ENCODE measurements at regions not wholly inside any gene's neighbourhood (a gene's known extent, or its start where the extent isn't known, plus 50 kb on each side); places are given as distances from the start of the nearest gene placed in this dataset.
"Not testable (repeated sequence)": the region's sequence is repeated elsewhere in the genome, so short reads cannot be mapped to it uniquely, and the experiment has no call there.

DNA sequence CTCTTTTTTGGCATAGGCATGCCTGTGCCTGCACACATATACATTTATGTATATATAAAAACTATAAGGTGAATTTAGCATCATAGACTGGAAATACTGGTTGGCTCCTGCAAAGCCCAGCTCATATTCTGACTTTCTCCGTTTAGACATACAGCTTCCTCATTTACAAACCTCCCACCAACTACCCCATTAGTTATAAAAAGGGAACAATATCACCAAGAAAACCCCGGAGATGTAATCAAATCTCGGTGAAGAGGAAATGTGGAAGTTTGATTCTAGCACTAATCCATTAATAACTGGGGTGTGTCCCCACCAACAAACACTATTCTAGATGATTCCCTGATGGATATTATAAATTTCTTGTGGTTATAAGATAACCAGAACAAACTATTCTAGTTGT is 517.7 kb upstream of the TBL1XR1 start:
- no peak overlapping the region for H3K4me3 ChIP-seq (ENCODE audit: low read length)
- H3K9ac ChIP-seq (ENCODE audit: low read length), result no peak overlapping the region
- H3K27me3 ChIP-seq (ENCODE audit: insufficient read depth, low read depth, low read length), result no peaks in the 10 kb centered on the region
- H3K9me3 ChIP-seq (ENCODE audit: low read length), result no peaks in the 10 kb centered on the region
- H3F3A ChIP-seq (ENCODE audit: insufficient read depth, low read length, poor library complexity, severe bottlenecking), result no peaks in the 10 kb centered on the region
- H2AFZ ChIP-seq (ENCODE audit: low read depth, low read length), result no peak overlapping the region
- H3K27ac ChIP-seq (ENCODE audit: low read length), result no peak overlapping the region
- TF ChIP-seq EZH2 (IDR thresholded peaks at IDR 0.05; ENCODE audit: borderline replicate concordance, insufficient read depth, low read length, poor library complexity, severe bottlenecking) (no peak), POLR2AphosphoS5 (IDR thresholded peaks at IDR 0.05) (no peak), MXI1 (conservative IDR thresholded peaks at IDR 0.05; ENCODE audit: poor library complexity, severe bottlenecking) (no peak)
- no peaks in the 10 kb centered on the region for H3K79me2 ChIP-seq (replicated peaks; ENCODE audit: insufficient read depth, low read length)
- no peaks in the 10 kb centered on the region for H3K9me2 ChIP-seq (ENCODE audit: insufficient read depth, low read length)
- no peaks in the 10 kb centered on the region for H4K20me1 ChIP-seq (ENCODE audit: insufficient read depth)
- no peak overlapping the region for H3K4me2 ChIP-seq (ENCODE audit: low read length)
- H3K36me3 ChIP-seq (ENCODE audit: insufficient read depth, low read length), result no peaks in the 10 kb centered on the region

- H3K4me3 ChIP-seq (ENCODE audit: low read length), result no peak overlapping the region
- H3K79me2 ChIP-seq (replicated peaks; ENCODE audit: insufficient read depth, low read length), result no peaks in the 10 kb centered on the region
- no peak overlapping the region for H3K4me2 ChIP-seq (ENCODE audit: low read length)
- no peaks in the 10 kb centered on the region for H4K20me1 ChIP-seq (ENCODE audit: insufficient read depth)
- no peak overlapping the region for H3K27ac ChIP-seq (ENCODE audit: low read length)
- no peak overlapping the region for H3K9ac ChIP-seq (ENCODE audit: low read length)
- H2AFZ ChIP-seq (ENCODE audit: low read depth, low read length), result no peak overlapping the region
- no peaks in the 10 kb centered on the region for H3K36me3 ChIP-seq (ENCODE audit: insufficient read depth, low read length)
- TF ChIP-seq SMC3 (conservative IDR thresholded peaks at IDR 0.05; ENCODE audit: poor library complexity), result no peak
- no peak for TF ChIP-seq TAF1 (IDR thresholded peaks at IDR 0.05; ENCODE audit: low read depth)
- TF ChIP-seq RAD21 (conservative IDR thresholded peaks at IDR 0.05), result no peak
- TF ChIP-seq EZH2 (IDR thresholded peaks at IDR 0.05; ENCODE audit: borderline replicate concordance, insufficient read depth, low read length, poor library complexity, severe bottlenecking), result no peak
- no peak for TF ChIP-seq CTCF (IDR thresholded peaks at IDR 0.05; ENCODE audit: poor library complexity, severe bottlenecking)
- no peak for TF ChIP-seq POLR2AphosphoS5 (IDR thresholded peaks at IDR 0.05)
- TF ChIP-seq, protein P1, sequence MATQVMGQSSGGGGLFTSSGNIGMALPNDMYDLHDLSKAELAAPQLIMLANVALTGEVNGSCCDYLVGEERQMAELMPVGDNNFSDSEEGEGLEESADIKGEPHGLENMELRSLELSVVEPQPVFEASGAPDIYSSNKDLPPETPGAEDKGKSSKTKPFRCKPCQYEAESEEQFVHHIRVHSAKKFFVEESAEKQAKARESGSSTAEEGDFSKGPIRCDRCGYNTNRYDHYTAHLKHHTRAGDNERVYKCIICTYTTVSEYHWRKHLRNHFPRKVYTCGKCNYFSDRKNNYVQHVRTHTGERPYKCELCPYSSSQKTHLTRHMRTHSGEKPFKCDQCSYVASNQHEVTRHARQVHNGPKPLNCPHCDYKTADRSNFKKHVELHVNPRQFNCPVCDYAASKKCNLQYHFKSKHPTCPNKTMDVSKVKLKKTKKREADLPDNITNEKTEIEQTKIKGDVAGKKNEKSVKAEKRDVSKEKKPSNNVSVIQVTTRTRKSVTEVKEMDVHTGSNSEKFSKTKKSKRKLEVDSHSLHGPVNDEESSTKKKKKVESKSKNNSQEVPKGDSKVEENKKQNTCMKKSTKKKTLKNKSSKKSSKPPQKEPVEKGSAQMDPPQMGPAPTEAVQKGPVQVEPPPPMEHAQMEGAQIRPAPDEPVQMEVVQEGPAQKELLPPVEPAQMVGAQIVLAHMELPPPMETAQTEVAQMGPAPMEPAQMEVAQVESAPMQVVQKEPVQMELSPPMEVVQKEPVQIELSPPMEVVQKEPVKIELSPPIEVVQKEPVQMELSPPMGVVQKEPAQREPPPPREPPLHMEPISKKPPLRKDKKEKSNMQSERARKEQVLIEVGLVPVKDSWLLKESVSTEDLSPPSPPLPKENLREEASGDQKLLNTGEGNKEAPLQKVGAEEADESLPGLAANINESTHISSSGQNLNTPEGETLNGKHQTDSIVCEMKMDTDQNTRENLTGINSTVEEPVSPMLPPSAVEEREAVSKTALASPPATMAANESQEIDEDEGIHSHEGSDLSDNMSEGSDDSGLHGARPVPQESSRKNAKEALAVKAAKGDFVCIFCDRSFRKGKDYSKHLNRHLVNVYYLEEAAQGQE (IDR thresholded peaks at IDR 0.05; ENCODE audit: borderline replicate concordance), result no peak
- no peak for TF ChIP-seq EP300 (conservative IDR thresholded peaks at IDR 0.05; ENCODE audit: poor library complexity, severe bottlenecking)
- H3F3A ChIP-seq (ENCODE audit: insufficient read depth, low read length, poor library complexity, severe bottlenecking), result no peaks in the 10 kb centered on the region
- no peaks in the 10 kb centered on the region for H3K27me3 ChIP-seq (ENCODE audit: insufficient read depth, low read depth, low read length)
- H3K9me3 ChIP-seq (ENCODE audit: low read length), result no peaks in the 10 kb centered on the region
- no peaks in the 10 kb centered on the region for H3K9me2 ChIP-seq (ENCODE audit: insufficient read depth, low read length)
Measured at GRCh38 chr3:177715980-177716379, 518.7 kb upstream of the TBL1XR1 start.

DNA sequence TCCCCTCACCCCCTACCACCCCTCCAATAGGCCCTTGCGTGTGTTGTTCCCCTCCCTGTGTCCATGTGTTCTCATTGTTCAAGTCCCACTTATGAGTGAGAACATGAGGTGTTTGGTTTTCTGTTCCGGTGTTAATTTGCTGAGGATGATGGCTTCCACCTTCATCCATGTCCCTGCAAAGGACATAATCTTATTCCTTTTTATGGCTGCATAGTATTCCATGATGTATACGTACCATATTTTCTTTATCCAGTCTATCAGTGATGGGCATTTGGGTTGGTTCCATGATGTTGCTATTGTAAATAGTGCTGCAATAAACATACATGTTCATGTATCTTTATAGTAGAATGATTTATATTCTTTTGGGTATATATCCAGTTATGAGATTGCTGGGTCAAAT is 523.6 kb upstream of the TBL1XR1 start:
- not testable (repeated sequence) for H3K4me3 ChIP-seq (ENCODE audit: low read length); H3K36me3 ChIP-seq (ENCODE audit: insufficient read depth, low read length); H3K27me3 ChIP-seq (ENCODE audit: insufficient read depth, low read depth, low read length); H2AFZ ChIP-seq (ENCODE audit: low read depth, low read length); H3K9me2 ChIP-seq (ENCODE audit: insufficient read depth, low read length); H3K27ac ChIP-seq (ENCODE audit: low read length); H3K4me2 ChIP-seq (ENCODE audit: low read length); H3K9ac ChIP-seq (ENCODE audit: low read length); H3K9me3 ChIP-seq (ENCODE audit: low read length); H3F3A ChIP-seq (ENCODE audit: insufficient read depth, low read length, poor library complexity, severe bottlenecking); H3K79me2 ChIP-seq (replicated peaks; ENCODE audit: insufficient read depth, low read length); H4K20me1 ChIP-seq (ENCODE audit: insufficient read depth)

Data from neural cell (in vitro differentiated cells).